ENCODE measurements at regions not wholly inside any gene's neighbourhood (a gene's known extent, or its start where the extent isn't known, plus 50 kb on each side); places are given as distances from the start of the nearest gene placed in this dataset.

DNA sequence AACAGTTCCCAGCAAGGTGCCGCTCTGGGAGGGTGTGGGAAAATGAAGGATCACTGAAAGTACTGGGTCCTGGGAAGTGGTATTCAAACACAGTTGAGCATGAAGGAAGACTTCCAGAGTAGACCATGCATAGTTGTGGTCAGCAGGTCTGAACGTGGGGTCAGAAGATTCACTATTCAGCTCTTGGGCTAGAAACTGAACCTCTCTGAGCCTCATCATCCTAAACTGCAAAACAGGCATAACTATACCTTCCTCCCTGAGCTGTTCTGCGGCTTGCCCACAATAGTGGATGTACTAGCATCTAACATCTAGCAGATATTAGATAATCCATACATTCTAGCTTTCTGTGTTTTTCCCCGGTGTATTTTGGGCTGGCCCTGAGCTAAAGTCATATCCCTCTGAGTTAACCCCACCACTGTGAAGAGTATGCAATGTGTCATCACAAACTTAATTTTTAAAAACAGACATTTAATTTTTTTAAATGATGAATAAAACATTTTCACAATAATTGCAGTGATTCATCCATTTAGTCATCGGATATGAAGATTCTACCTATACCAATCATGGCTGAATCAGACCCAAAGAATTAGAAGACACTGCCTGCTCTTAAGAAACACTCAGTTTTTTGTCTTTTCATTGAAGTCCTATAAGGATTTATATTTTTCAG lies 179.1 kb downstream of the BLID start:
- no peak for TF ChIP-seq CTCF (optimal IDR thresholded peaks at IDR 0.05 in 1 of 3, IDR thresholded peaks at IDR 0.05 in 1 of 3, conservative IDR thresholded peaks at IDR 0.05 in 1 of 3; ENCODE audit: extremely low read depth in 1 of 3, insufficient read depth in 2 of 3, low read length in 3 of 3)
- TF ChIP-seq EZH2 (IDR thresholded peaks at IDR 0.05; ENCODE audit: low read length) = no peak

Measured in keratinocyte (primary cell).